PC-9 (cell line): ENCODE measurements at regions not wholly inside any gene's neighbourhood (a gene's known extent, or its start where the extent isn't known, plus 50 kb on each side); places are given as distances from the start of the nearest gene placed in this dataset.

Experiments used
- CTCF ChIP-seq: fragments of 200-600 bp; sonication (generic); conservative IDR thresholded peaks from 2 replicates; pipeline ENCODE4 v1.6.1; 2017; ENCODE audit warnings: mixed run types, antibody characterized with exemption, mild to moderate bottlenecking, moderate library complexity
- EZH2 ChIP-seq: fragments of 200-600 bp; sonication (generic); IDR thresholded peaks from 2 replicates; pipeline ENCODE4 v1.8.0; 2017; ENCODE audit warnings: antibody characterized with exemption, low read depth

DNA sequence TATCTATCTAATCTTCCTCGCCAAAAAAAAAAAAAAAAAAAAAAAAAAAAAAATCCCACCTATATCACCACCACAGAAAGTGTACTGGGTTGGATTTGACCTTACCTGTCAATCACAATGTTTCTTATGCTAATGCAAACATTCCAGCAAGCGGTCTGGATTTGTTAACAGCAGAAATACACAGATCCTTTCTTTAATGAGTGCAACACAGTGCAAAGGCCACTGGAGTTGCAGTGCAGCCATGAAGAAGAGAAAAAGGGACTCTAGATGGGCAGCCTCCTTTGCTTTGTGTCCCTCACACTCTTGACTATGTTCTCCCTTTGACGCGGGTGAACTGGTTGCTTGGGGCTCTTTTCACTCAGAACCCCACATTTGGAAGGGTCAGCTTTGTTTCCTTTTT, 127.3 kb upstream of the PRKCQ start:
- no peak for TF ChIP-seq CTCF
- no peak for TF ChIP-seq EZH2
